ENCODE measurements at regions not wholly inside any gene's neighbourhood (a gene's known extent, or its start where the extent isn't known, plus 50 kb on each side); places are given as distances from the start of the nearest gene placed in this dataset.

- Mint-ChIP-seq H3K4me1 (ENCODE audit: low read depth in 2 of 2) (no peaks in the 10 kb centered on the region), H3K27ac (no peak overlapping the region), H3K27me3 (peaks cover 43 to 52% of the 10 kb centered on the region in 2 donors), H3K4me3 (no peak overlapping the region), H3K9me3 (no peaks in the 10 kb centered on the region), H3K36me3 (ENCODE audit: insufficient read depth) (peaks cover 6% of the 10 kb centered on the region)
- DNase-seq (no peak), ATAC-seq (replicated peaks) (no peak)
Measured at GRCh38 chr17:34874478-34874877, 86.8 kb downstream of the CCT6B start.

- H3K4me3 Mint-ChIP-seq, result no peak overlapping the region
Measured at GRCh38 chr17:34872640-34873039, 88.6 kb downstream of the CCT6B start.

GRCh38 chr17:34869641-34870040, 91.6 kb downstream of the CCT6B start:
- Mint-ChIP-seq H3K36me3 (ENCODE audit: insufficient read depth) (no peaks in the 10 kb centered on the region), H3K27me3 (peaks cover 6 to 15% of the 10 kb centered on the region in 2 donors), H3K4me3 (no peak overlapping the region), H3K27ac (no peak overlapping the region), H3K4me1 (ENCODE audit: low read depth in 2 of 2) (no peaks in the 10 kb centered on the region), H3K9me3 (no peaks in the 10 kb centered on the region)
- no peak for ATAC-seq (replicated peaks)
- no peak for DNase-seq

More at GRCh38 chr17:34872640-34873039, 88.6 kb downstream of the CCT6B start:
- Mint-ChIP-seq H3K4me1 (ENCODE audit: low read depth in 2 of 2) (no peaks in the 10 kb centered on the region), H3K9me3 (no peaks in the 10 kb centered on the region), H3K36me3 (ENCODE audit: insufficient read depth) (peaks cover 6% of the 10 kb centered on the region), H3K27me3 (peaks cover 31 to 34% of the 10 kb centered on the region in 2 donors), H3K27ac (no peak overlapping the region)
- DNase-seq (no peak), ATAC-seq (replicated peaks) (no peak)

- H3K27ac Mint-ChIP-seq, result no peak overlapping the region
- DNase-seq (no peak), ATAC-seq (replicated peaks) (no peak)
- no peaks in the 10 kb centered on the region for H3K36me3 Mint-ChIP-seq (ENCODE audit: insufficient read depth)
- H3K4me3 Mint-ChIP-seq, result no peak overlapping the region
- no peaks in the 10 kb centered on the region for H3K9me3 Mint-ChIP-seq
- no peaks in the 10 kb centered on the region for H3K4me1 Mint-ChIP-seq (ENCODE audit: low read depth in 2 of 2)
- H3K27me3 Mint-ChIP-seq, result peaks cover 6 to 26% of the 10 kb centered on the region in 2 donors
Measured at GRCh38 chr17:34865716-34866115, 95.5 kb downstream of the CCT6B start.

- no peak for ATAC-seq (replicated peaks)
- Mint-ChIP-seq H3K4me1 (ENCODE audit: low read depth in 2 of 2) (no peaks in the 10 kb centered on the region), H3K27me3 (peaks cover 36 to 59% of the 10 kb centered on the region in 2 donors), H3K9me3 (no peaks in the 10 kb centered on the region), H3K27ac (no peak overlapping the region), H3K36me3 (ENCODE audit: insufficient read depth) (no peaks in the 10 kb centered on the region), H3K4me3 (no peak overlapping the region)
- no peak for DNase-seq
Measured at GRCh38 chr17:34862384-34862783, 98.9 kb downstream of the CCT6B start.

DNA sequence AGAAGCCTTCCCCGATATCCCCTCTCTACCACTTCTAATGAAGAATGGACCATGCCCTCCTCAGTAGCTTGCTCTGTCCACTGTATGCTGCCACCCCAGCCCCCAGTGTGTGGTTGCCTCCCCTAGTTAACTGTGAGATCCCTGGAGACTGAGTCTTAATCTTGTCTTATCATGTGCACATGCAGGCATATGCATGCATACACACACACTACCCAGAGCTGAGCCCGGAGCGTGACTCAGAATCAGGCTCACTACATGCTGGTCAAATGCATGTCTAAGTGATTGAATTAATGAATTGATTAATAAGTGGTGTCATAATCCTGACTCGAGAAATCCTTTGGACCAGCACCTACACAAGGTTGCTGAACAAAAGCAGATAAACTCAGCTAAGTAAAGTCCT, 99.4 kb downstream of the CCT6B start:
- no peak for DNase-seq
- no peak for ATAC-seq (replicated peaks)
- Mint-ChIP-seq H3K9me3 (no peaks in the 10 kb centered on the region), H3K27me3 (peaks cover 42 to 64% of the 10 kb centered on the region in 2 donors), H3K36me3 (ENCODE audit: insufficient read depth) (no peaks in the 10 kb centered on the region), H3K4me1 (ENCODE audit: low read depth in 2 of 2) (no peaks in the 10 kb centered on the region), H3K4me3 (no peak overlapping the region), H3K27ac (no peak overlapping the region)

DNA sequence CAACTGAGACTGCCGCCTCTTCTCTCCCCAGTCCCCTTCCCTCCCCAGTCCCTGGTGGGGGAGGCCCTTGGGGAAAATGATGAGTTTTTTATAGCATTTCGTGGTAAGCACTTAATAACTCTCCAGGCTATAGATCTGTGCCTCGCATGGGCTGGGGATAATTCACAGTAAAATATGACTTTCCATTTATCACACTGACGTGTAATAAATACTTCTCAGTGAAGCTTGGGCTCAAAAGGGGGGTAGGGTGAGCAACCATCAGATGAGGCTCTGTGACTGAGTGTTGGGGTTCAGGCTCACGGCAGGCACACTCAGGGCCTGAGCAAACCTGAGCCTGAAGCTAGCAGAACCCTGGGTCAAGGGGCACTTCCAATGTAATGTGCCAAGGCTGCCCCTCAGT, 101.6 kb downstream of the CCT6B start:
- no peak overlapping the region for H3K4me3 Mint-ChIP-seq
- H3K9me3 Mint-ChIP-seq, result no peaks in the 10 kb centered on the region
- peaks cover 61 to 84% of the 10 kb centered on the region in 2 donors for H3K27me3 Mint-ChIP-seq
- DNase-seq (no peak), ATAC-seq (replicated peaks) (no peak)
- H3K4me1 Mint-ChIP-seq (ENCODE audit: low read depth in 2 of 2), result no peaks in the 10 kb centered on the region
- no peak overlapping the region for H3K27ac Mint-ChIP-seq
- no peaks in the 10 kb centered on the region for H3K36me3 Mint-ChIP-seq (ENCODE audit: insufficient read depth)

DNA sequence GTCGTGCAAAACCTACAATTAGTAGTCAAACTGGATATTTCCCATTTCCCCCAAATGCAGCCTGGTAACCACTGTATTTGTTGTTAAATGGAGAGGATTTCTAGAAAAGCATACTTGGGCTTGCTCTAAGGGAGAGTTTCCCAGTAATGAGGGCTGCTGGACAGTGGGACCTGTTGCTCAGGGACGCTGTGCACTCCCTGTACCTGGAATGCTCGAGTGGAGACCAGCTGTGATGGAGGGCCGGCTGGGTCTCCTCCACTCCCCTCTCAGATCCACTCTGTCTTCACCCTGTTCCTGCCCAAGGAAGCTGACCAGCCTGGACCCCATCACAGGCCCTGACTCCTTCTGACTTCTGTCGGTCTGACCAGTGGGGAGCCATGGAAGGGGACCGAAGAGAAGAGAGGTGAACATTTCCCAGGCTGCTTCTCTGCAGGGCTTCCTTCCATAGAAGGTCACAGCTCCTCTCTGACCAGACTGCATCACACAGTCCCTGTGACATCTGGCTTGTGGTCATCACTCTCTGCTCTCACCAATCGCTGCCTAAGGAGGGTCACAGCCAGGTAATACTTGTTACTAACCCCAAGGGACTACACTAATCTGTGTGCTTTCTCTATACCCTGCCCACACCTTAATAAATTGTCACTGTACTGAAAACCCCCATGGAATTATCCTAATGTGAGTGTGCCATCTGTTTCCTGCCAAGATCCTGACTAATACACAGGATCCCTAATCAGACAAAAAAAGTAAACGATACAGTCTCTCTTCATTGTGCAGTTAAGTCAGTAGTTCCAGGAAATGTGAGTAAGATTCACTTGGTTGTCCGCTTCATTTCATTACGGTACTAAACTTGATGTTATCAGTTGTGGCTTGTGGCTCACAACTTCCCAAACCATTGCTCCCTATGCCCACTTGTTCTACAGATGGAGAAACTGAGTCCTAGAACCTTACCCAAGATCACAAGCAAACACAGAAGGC, 102.4 kb downstream of the CCT6B start:
- Mint-ChIP-seq H3K36me3 (ENCODE audit: insufficient read depth) (no peaks in the 10 kb centered on the region), H3K9me3 (no peaks in the 10 kb centered on the region), H3K27me3 (peaks cover 68 to 91% of the 10 kb centered on the region in 2 donors), H3K27ac (no peak overlapping the region), H3K4me3 (no peak overlapping the region), H3K4me1 (ENCODE audit: low read depth in 2 of 2) (no peaks in the 10 kb centered on the region)
- ATAC-seq (replicated peaks) (no peak), DNase-seq (no peak)

DNA sequence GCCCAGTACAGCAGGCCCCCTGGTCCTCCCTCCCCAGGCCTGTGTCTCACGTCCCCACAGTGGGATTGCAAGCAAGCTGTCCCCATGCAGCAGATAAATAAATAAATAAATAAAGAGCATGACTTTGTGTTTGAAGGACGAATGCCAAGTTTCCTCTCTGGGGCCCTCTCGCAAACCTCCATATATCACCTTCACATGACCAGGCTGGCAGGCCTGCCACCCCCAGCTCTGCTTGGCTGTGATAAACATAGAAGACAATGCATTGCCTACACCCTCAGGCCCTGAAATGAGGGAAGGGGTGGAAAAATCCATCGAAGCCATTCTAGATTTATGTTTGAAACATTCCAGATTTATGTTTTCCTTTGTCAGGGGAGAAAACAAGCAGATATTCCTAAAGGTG, 107.3 kb downstream of the CCT6B start:
- Mint-ChIP-seq H3K36me3 (ENCODE audit: insufficient read depth) (no peaks in the 10 kb centered on the region), H3K27me3 (peaks cover 44 to 61% of the 10 kb centered on the region in 2 donors), H3K27ac (no peak overlapping the region), H3K9me3 (no peaks in the 10 kb centered on the region), H3K4me1 (ENCODE audit: low read depth in 2 of 2) (no peaks in the 10 kb centered on the region), H3K4me3 (no peak overlapping the region)
- ATAC-seq (replicated peaks), result no peak
- no peak for DNase-seq

DNA sequence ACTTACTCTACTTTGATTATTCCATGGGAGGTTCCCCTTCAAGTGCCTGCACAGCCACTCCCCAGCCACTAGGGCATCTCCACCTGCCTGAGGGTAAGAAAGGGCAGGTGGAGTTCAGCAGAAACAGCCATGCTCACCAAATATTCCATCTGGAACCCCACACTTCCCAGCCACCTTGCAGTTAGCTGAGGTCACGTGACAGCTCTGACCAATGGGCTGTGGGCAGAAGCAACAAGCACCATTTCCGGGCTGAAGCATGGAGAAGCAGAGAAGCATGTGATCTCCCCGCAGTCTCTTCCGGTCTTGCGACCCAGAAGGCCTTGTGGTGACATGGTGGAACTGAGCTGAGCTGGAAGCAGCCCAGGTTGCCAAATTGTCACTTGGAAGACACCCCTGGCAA, 108.6 kb downstream of the CCT6B start:
- ATAC-seq (replicated peaks), result no peak
- H3K27me3 Mint-ChIP-seq, result peaks cover 32 to 48% of the 10 kb centered on the region in 2 donors
- H3K9me3 Mint-ChIP-seq, result no peaks in the 10 kb centered on the region
- H3K27ac Mint-ChIP-seq, result no peak overlapping the region
- DNase-seq, result no peak
- no peaks in the 10 kb centered on the region for H3K36me3 Mint-ChIP-seq (ENCODE audit: insufficient read depth)
- no peaks in the 10 kb centered on the region for H3K4me1 Mint-ChIP-seq (ENCODE audit: low read depth in 2 of 2)
- H3K4me3 Mint-ChIP-seq, result no peak overlapping the region

DNA sequence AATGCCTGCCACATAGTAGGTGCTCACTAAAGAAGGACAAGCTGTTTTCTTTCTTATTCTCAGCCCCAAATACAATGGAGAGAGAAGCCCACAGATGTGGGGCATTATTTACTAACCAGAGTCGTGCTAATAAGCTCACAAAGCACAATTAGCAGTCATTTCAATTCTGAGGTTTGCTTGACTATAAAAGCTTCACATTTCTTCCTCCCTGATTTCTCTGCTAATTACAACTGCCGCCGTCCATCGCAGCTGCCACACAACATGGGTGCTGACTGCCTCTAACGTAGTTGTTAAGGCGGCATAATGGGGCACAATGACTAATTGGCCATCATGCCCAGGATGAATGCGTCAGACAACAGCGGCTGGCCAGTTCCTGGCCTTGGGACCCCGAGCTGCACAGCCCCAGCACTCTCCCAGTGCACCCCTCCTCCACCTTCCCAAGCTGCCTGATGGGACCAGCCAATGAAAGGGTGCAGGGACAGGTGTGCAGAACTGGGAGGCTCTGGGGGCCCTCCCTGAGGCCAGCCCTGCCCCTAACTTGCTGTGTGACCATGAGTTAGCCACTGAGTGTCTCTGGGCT, 109.2 kb downstream of the CCT6B start:
- H3K9me3 Mint-ChIP-seq, result no peaks in the 10 kb centered on the region
- H3K4me3 Mint-ChIP-seq, result no peak overlapping the region
- ATAC-seq (replicated peaks) (no peak), DNase-seq (no peak)
- H3K4me1 Mint-ChIP-seq (ENCODE audit: low read depth in 2 of 2), result no peaks in the 10 kb centered on the region
- peaks cover 28 to 46% of the 10 kb centered on the region in 2 donors for H3K27me3 Mint-ChIP-seq
- H3K27ac Mint-ChIP-seq, result no peak overlapping the region
- no peaks in the 10 kb centered on the region for H3K36me3 Mint-ChIP-seq (ENCODE audit: insufficient read depth)

DNA sequence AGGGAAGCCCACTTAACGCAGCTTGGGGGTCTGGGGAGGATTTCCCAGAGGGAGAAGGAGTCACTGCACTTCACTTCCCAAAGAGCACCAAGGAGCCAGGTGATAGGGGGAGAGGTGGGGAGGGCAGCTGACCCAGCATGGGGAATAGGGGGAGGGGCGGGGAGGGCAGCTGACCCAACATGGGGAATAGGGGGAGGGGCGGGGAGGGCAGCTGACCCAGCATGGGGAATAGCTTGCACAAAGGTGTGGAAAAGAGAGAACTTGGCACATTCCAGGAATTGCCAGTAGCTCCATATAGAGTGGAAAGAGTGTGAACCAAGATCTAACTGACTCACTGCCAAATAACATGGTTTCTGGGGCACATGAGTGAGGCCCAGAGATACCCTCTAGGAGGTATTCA, 110.3 kb downstream of the CCT6B start:
- Mint-ChIP-seq H3K27me3 (peaks cover 20 to 47% of the 10 kb centered on the region in 2 donors), H3K4me1 (ENCODE audit: low read depth in 2 of 2) (no peaks in the 10 kb centered on the region), H3K9me3 (no peaks in the 10 kb centered on the region), H3K36me3 (ENCODE audit: insufficient read depth) (no peaks in the 10 kb centered on the region), H3K27ac (no peak overlapping the region), H3K4me3 (no peak overlapping the region)
- ATAC-seq (replicated peaks) (no peak), DNase-seq (no peak)

DNA sequence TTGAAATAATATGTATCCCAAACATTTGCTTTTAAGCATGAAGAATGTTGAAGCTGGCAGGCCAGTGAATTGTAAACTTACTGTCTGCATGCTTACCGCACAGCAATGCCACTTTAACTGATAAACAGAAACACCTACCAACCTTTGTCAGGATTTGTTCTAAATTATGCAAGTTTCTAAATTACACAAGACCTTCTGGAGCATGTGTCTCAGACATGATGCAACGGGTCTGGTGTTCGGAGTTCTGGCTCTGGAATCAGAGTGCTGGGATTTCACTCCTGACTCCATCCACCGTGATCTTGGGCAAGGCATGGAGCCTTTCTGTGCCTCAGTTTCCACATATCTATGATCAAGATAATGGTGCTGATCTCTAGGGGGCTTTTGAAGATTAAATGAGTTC, 111.2 kb downstream of the CCT6B start:
- H3K36me3 Mint-ChIP-seq (ENCODE audit: insufficient read depth), result no peaks in the 10 kb centered on the region
- DNase-seq, result no peak
- H3K27ac Mint-ChIP-seq, result no peak overlapping the region
- ATAC-seq (replicated peaks), result no peak
- no peak overlapping the region for H3K4me3 Mint-ChIP-seq
- H3K27me3 Mint-ChIP-seq, result peaks cover 19 to 46% of the 10 kb centered on the region in 2 donors
- H3K4me1 Mint-ChIP-seq (ENCODE audit: low read depth in 2 of 2), result no peaks in the 10 kb centered on the region
- no peaks in the 10 kb centered on the region for H3K9me3 Mint-ChIP-seq

- no peak for ATAC-seq (replicated peaks)
Measured at GRCh38 chr17:34847938-34848337, 113.3 kb downstream of the CCT6B start.

More at GRCh38 chr17:34847938-34848337, 113.3 kb downstream of the CCT6B start:
- DNase-seq, result no peak
- Mint-ChIP-seq H3K36me3 (ENCODE audit: insufficient read depth) (no peaks in the 10 kb centered on the region), H3K4me1 (ENCODE audit: low read depth in 2 of 2) (no peaks in the 10 kb centered on the region), H3K4me3 (no peak overlapping the region), H3K27ac (no peak overlapping the region), H3K27me3 (peaks cover 9 to 28% of the 10 kb centered on the region in 2 donors), H3K9me3 (no peaks in the 10 kb centered on the region)

Data from effector memory CD8-positive, alpha-beta T cell (primary cell).